Stomach (tissue), 4 donors: ENCODE measurements at regions not wholly inside any gene's neighbourhood (a gene's known extent, or its start where the extent isn't known, plus 50 kb on each side); places are given as distances from the start of the nearest gene placed in this dataset.

Experiments used
- EP300 ChIP-seq: sonication (generic); formaldehyde crosslinking; IDR thresholded peaks from one replicate; pipeline ENCODE4 v1.6.1; 2017; ENCODE audit warnings: antibody characterized with exemption
- POLR2A ChIP-seq, 4 donors: fragments of 450-650 bp; IDR thresholded peaks; one replicate each; pipeline ENCODE4 v1.6.1; 2016; ENCODE audit warnings: antibody characterized with exemption in 4 of 4, control low read depth in 2 of 4, mild to moderate bottlenecking in 1 of 4, moderate library complexity in 1 of 4
- POLR2AphosphoS5 ChIP-seq, 3 donors: sonication (generic); formaldehyde crosslinking; IDR thresholded peaks; one replicate each; pipeline ENCODE4 v1.6.1; 2016; ENCODE audit warnings: antibody characterized with exemption in 3 of 3
- TF ChIP-seq, protein P1 (sequence below), 7 experiments: fragments of 450-650 bp in 4 of 7; fragments of 200-600 bp in 3 of 7; sonication (generic) in 3 of 7; IDR thresholded peaks; one replicate each; pipeline ENCODE4 v1.5.1; 2016 to 2019; ENCODE audit warnings: antibody characterized with exemption in 7 of 7, control low read depth in 2 of 7, mild to moderate bottlenecking in 1 of 7

GRCh38 chr3:59688636-59689035 is 638.8 kb upstream of the CFAP20DC start:
- TF ChIP-seq POLR2AphosphoS5 (IDR thresholded peaks at IDR 0.05) (no peak), POLR2A (IDR thresholded peaks at IDR 0.05) (no peak), EP300 (no peak)
- TF ChIP-seq, protein P1, sequence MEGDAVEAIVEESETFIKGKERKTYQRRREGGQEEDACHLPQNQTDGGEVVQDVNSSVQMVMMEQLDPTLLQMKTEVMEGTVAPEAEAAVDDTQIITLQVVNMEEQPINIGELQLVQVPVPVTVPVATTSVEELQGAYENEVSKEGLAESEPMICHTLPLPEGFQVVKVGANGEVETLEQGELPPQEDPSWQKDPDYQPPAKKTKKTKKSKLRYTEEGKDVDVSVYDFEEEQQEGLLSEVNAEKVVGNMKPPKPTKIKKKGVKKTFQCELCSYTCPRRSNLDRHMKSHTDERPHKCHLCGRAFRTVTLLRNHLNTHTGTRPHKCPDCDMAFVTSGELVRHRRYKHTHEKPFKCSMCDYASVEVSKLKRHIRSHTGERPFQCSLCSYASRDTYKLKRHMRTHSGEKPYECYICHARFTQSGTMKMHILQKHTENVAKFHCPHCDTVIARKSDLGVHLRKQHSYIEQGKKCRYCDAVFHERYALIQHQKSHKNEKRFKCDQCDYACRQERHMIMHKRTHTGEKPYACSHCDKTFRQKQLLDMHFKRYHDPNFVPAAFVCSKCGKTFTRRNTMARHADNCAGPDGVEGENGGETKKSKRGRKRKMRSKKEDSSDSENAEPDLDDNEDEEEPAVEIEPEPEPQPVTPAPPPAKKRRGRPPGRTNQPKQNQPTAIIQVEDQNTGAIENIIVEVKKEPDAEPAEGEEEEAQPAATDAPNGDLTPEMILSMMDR (IDR thresholded peaks at IDR 0.05), result no peak
